GM19239 (cell line): ENCODE measurements at regions not wholly inside any gene's neighbourhood (a gene's known extent, or its start where the extent isn't known, plus 50 kb on each side); places are given as distances from the start of the nearest gene placed in this dataset.

ENCODE experiments used
- DNase-seq: peaks from one replicate; pipeline ENCODE4 v3.0.0; 2011; ENCODE audit warnings: low spot score; ENCODE audit not compliant: insufficient read length
- FAIRE-seq: peaks from 2 replicates; lab custom pipeline; 2011; peaks lifted over from hg19 to GRCh38; lab: Jason Lieb, UNC

GRCh38 chr11:26193694-26194365, 138.1 kb upstream of the ANO3 start:
- FAIRE-seq (no peak), DNase-seq (no peak)

DNA sequence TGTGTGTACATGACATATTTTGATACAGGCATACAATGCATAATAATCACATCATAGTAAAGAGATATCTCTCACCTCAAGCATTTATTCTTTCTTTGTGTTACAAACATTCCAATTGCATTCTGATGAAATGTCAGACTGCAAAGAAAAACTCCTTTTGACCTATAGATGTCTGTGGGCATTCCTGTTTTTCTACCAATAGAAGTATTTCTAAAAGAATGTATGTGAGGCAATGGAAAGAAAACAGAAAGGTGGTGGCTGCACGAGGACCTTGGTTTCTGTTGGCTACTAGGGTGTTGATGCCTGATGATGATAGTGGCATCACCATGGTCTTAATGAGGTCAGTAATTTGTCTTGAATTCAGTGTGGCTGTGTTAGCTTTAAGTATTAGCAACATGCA, 137.0 kb upstream of the ANO3 start:
- FAIRE-seq (no peak), DNase-seq (no peak)

DNA sequence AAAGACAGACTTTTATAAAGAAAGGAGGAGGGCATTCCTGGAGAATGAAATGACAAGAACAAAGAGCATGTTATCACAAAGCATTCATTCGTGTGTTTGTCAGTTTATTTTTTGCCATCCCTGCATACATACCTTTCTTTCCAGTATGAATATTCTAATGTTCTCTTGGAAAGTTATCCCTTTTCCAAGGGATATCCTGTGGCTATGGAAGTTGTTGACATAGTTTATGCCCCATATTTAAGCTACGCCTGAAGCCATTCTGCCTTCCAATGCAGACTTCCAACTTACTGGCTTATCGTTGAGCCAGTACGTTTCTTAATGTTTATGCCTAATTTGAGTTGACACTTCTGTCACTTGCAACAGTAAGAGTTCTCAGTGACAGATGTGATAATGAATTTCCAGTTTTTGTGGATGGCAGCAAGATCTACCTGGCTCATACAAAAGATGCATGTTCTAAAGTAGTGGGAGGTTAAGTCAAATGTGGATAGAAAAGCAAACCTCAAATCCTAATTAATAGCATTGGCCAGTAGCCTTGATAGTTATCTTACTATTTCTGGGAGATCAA, 133.3 kb upstream of the ANO3 start:
- no peak for FAIRE-seq

GRCh38 chr11:26199331-26200095, 132.4 kb upstream of the ANO3 start:
- FAIRE-seq (no peak), DNase-seq (no peak)

More for the DNA sequence above, 133.3 kb upstream of the ANO3 start:
- no peak for DNase-seq

GRCh38 chr11:26201411-26201810, 130.5 kb upstream of the ANO3 start:
- DNase-seq (no peak), FAIRE-seq (no peak)

DNA sequence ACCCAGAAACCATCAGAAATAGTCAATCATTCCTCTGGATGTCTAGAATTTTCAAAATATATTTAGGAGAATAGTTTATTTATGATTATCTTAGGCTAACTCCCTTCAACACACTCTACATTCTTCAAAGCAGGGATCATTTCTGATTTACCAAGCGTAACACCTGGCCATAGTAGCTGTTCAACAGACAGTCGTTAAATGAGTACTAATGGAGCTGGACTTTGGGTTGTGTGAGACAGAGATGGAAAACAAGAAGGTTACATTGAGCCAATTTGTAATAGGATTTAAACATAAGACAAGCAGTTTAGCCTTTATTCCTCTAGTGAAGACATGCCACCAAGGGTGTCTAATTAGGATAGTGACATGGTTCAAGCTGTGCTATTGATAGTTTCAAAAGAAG, 129.2 kb upstream of the ANO3 start:
- FAIRE-seq: no peak
- DNase-seq: no peak

GRCh38 chr11:26204101-26204500, 127.8 kb upstream of the ANO3 start:
- no peak for FAIRE-seq
- DNase-seq: no peak

- FAIRE-seq (no peak), DNase-seq (no peak)
Observed at GRCh38 chr11:26204839-26205238, 127.1 kb upstream of the ANO3 start.

DNA sequence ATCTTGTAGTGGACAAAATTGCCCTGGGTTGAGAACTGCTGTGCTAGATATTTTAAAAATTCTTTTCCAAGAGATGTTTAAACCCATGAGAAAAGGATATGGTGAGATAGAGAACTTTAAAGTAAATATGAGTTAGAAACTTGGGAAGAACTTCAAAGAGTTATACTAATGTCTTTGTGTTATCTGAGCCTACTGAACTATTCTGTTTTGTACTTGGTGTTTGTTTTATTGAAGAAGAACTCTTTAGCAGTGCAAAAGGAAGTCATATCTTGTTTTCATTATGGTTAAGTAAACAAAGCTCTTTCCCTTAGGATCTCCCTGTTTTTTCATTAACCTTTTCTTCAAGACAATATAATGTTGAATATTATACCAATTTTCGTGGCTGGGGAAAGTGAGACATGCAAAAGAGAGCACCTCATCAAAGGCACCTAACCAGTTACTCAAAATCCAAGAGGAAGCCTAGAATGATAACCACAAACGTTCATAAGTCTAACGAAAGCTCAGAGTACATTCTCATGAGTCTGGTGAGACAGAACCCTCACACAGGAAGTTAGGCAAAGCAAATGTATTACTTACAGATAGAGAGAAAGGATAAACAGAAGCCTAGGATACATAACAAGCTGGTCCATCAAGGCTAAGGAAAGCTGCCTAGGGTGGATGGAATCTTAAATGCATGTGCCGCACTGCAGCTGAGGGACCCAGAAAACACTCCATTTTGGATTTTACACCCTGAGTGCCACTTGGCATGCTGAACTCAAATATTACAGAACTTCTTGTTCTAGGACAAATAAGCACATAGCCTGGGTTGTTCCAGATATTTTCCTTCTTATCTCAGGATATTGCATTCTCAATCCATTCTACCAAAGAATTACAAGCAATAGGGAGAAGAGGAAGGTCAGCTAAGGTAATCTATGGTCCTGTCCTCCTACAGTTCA, 112.5 kb upstream of the ANO3 start:
- no peak for FAIRE-seq
- no peak for DNase-seq

GRCh38 chr11:26225646-26226045, 106.3 kb upstream of the ANO3 start:
- FAIRE-seq (no peak), DNase-seq (no peak)

GRCh38 chr11:26227301-26227746, 104.6 kb upstream of the ANO3 start:
- DNase-seq (no peak), FAIRE-seq (no peak)

DNA sequence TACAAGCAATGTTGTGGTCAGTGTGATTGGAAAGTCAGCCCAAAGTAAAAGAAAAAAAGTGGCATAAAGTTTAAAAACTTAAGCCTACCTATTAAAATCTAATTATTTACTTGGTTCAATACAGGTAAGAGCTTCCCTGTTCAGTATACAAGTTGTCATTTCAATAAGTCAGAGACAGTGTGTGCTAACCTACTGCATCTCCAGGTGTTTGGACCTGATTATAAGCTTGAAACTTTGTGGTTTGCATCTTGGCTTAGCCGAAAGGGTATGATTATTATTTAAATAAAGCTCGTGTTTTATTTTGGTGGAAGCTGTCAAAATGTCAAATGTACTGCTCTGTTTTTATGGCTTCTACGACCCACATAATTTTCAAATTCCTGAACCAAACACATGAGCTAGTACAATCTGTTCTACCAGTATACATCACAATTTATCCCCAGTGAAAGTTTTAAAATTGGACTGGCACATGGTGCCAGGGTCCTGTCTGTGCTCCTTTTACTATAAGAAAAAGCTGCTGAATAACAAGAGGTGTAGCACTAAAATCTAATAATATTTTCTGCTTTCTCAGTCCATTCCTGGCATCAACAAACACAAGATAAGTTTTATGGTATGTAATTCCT, 103.9 kb upstream of the ANO3 start:
- FAIRE-seq (no peak), DNase-seq (no peak)

- DNase-seq (no peak), FAIRE-seq (no peak)
Observed at GRCh38 chr11:26228778-26229177, 103.2 kb upstream of the ANO3 start.

DNA sequence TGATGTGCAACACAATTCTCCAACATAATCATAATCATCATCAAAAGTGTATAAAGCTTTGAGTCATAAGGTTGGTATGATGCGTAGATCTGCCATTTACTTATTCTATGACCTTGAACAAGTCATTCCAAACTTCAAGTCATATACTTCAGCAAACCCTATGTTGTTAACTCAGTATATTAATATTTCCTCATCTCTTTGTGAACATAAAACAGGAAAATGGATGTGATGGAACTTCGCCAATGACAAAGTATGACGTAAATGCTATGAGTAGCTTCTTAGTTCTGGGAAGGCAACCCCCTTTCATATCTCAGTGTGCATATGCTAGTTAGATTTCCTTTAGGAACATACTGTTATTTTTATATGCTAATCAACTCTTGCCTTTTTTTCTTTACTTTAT, 102.7 kb upstream of the ANO3 start:
- no peak for FAIRE-seq
- DNase-seq: no peak

DNA sequence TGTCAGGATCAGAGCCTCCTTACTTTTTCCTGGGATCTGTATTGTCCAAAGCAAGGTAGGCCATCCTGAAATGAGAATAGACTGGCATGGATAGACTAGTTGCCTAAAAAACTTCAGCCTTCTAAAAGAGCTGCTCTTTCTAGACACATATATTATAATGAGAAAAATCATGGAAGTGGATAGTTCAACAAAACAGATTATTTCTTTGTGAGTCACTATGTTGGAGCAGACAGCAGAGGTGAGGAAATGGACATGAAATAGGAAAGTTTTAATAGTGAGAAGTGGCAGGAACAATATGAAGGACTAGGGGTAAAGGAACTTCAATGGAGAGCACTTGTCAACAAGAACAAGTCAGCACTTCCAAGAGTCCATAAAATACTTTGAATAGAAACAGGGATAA, 101.9 kb upstream of the ANO3 start:
- FAIRE-seq (no peak), DNase-seq (no peak)

- DNase-seq (no peak), FAIRE-seq (no peak)
Observed at GRCh38 chr11:26231252-26231661, 100.7 kb upstream of the ANO3 start.

- no peak for DNase-seq
Observed at GRCh38 chr11:26234451-26234850, 97.5 kb upstream of the ANO3 start.

DNA sequence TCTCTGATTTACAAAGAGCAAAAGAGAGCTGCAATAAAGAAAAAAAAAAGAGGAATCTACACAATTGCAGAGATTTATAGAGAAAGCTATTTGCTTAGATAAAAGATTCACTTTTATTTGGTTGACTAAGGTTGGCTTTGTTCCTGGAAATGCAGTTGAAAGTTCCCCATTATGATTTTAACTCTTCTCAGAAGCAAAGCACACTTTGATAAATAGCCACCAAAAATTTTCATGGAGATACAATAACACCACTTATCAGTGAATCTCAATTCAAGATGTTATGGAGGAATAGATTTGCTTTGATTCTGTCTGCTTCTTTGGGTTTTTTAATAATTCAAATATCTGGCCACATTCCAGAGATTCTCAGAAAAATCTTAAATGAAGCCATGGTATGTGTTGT, 88.5 kb upstream of the ANO3 start:
- no peak for DNase-seq
- FAIRE-seq: no peak

More at GRCh38 chr11:26234451-26234850, 97.5 kb upstream of the ANO3 start:
- no peak for FAIRE-seq

DNA sequence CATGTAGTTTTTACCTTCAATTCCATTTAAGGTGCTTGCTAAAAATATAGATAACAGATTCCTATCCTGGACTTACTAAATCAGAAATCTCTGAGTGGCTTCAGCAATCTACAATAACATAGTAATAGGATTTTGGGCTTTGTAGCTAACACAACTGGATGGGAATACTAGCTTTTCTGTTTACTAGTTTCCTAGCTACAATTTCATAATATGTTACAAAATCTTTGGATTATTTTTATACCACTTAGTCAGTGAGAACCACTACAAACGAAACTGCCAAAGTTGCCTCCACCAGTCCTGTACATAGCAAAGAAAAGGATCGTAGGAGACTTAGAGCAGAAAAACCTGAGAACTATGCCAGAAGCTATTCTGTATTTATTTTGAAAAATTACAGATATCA, 87.7 kb upstream of the ANO3 start:
- no peak for DNase-seq
- no peak for FAIRE-seq

DNA sequence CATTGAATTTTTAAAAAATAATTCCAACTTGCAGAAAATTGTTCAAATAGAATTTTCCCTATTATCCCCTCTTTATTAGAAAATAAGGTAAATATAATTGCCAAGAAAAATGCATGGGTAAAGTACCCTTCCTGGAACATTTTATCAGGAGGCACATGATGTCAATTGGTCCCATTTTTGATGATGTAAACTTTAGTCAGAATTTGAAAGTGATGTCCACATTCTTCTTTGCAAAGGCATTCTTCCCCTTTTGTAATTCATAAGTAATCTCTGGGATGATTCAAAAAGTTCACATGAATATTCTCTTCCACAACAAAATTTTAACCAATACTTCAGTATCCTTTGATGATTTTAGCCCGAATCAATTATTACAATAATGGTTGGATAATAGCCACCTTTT, 86.9 kb upstream of the ANO3 start:
- FAIRE-seq: no peak
- DNase-seq: no peak
